Activated CD4-positive, alpha-beta memory T cell treated with anti-CD3 and anti-CD28 coated beads for 36 hours (primary cell): ENCODE measurements at regions not wholly inside any gene's neighbourhood (a gene's known extent, or its start where the extent isn't known, plus 50 kb on each side); places are given as distances from the start of the nearest gene placed in this dataset.

Experiments used
- CTCF ChIA-PET: fragments of 350-600 bp; sonication (Branson Sonifier 250); formaldehyde crosslinking; loops from one replicate; lab custom pipeline; 2021; ENCODE audit warnings: antibody characterized with exemption, inconsistent platforms; lab: Charles Lee
- POLR2A ChIA-PET: fragments of 350-600 bp; sonication (Branson Sonifier 250); formaldehyde crosslinking; loops from one replicate; lab custom pipeline; 2021; ENCODE audit warnings: antibody characterized with exemption; lab: Charles Lee
- DNase-seq: peaks from one replicate; pipeline ENCODE4 v3.0.0-alpha.2; 2020
- H3K27ac Mint-ChIP-seq: one replicate; pipeline ENCODE4 v1.8.0; 2021; ENCODE audit warnings: mixed read lengths
- H3K27me3 Mint-ChIP-seq: one replicate; pipeline ENCODE4 v1.8.0; 2021; ENCODE audit warnings: mixed read lengths
- H3K36me3 Mint-ChIP-seq: one replicate; pipeline ENCODE4 v1.8.0; 2021; ENCODE audit warnings: mixed read lengths
- H3K4me1 Mint-ChIP-seq: one replicate; pipeline ENCODE4 v1.8.0; 2021; ENCODE audit warnings: low read depth, mixed read lengths
- H3K4me3 Mint-ChIP-seq: one replicate; pipeline ENCODE4 v1.8.0; 2021; ENCODE audit warnings: mild to moderate bottlenecking, mixed read lengths
- H3K9me3 Mint-ChIP-seq: one replicate; pipeline ENCODE4 v1.8.0; 2021; ENCODE audit warnings: mixed read lengths
- intact Hi-C: fragments of 100-400 bp; cut with micrococcal nuclease; formaldehyde crosslinking; loops from one replicate; pipeline ENCODE4 v1.15.1; 2023

- ChIA-PET CTCF (no interaction called here), POLR2A (no interaction called here)
- Mint-ChIP-seq H3K27me3 (no peaks in the 10 kb centered on the region), H3K4me1 (no peaks in the 10 kb centered on the region), H3K9me3 (peaks cover 17% of the 10 kb centered on the region), H3K4me3 (no peak overlapping the region), H3K27ac (no peak overlapping the region), H3K36me3 (no peaks in the 10 kb centered on the region)
- no peak for DNase-seq
- intact Hi-C loops, result no loop called here
Observed at GRCh38 chr3:76842216-76842615, 197.7 kb upstream of the ROBO2 start.

GRCh38 chr3:76855451-76855850, 184.4 kb upstream of the ROBO2 start:
- no peaks in the 10 kb centered on the region for H3K4me1 Mint-ChIP-seq
- ChIA-PET POLR2A (no interaction called here), CTCF (no interaction called here)
- peaks cover 13% of the 10 kb centered on the region for H3K9me3 Mint-ChIP-seq
- H3K27ac Mint-ChIP-seq, result no peak overlapping the region
- no peaks in the 10 kb centered on the region for H3K27me3 Mint-ChIP-seq
- intact Hi-C loops, result no loop called here
- no peaks in the 10 kb centered on the region for H3K36me3 Mint-ChIP-seq
- no peak overlapping the region for H3K4me3 Mint-ChIP-seq
- no peak for DNase-seq

GRCh38 chr3:76859596-76859995, 180.3 kb upstream of the ROBO2 start:
- no peak overlapping the region for H3K4me3 Mint-ChIP-seq
- H3K4me1 Mint-ChIP-seq, result no peaks in the 10 kb centered on the region
- intact Hi-C loops, result no loop called here
- ChIA-PET CTCF (no interaction called here), POLR2A (no interaction called here)
- H3K9me3 Mint-ChIP-seq, result peaks cover 21% of the 10 kb centered on the region
- H3K36me3 Mint-ChIP-seq, result no peaks in the 10 kb centered on the region
- H3K27me3 Mint-ChIP-seq, result no peaks in the 10 kb centered on the region
- DNase-seq, result no peak
- H3K27ac Mint-ChIP-seq, result no peak overlapping the region

- POLR2A ChIA-PET, result no interaction called here
- no peak overlapping the region for H3K4me3 Mint-ChIP-seq
- H3K36me3 Mint-ChIP-seq, result no peaks in the 10 kb centered on the region
- no peak overlapping the region for H3K27ac Mint-ChIP-seq
- CTCF ChIA-PET, result no interaction called here
- intact Hi-C loops, result no loop called here
- H3K4me1 Mint-ChIP-seq, result no peaks in the 10 kb centered on the region
- no peak for DNase-seq
- H3K27me3 Mint-ChIP-seq, result no peaks in the 10 kb centered on the region
- H3K9me3 Mint-ChIP-seq, result peaks cover 12% of the 10 kb centered on the region
Observed at GRCh38 chr3:76864355-76864754, 175.5 kb upstream of the ROBO2 start.

DNA sequence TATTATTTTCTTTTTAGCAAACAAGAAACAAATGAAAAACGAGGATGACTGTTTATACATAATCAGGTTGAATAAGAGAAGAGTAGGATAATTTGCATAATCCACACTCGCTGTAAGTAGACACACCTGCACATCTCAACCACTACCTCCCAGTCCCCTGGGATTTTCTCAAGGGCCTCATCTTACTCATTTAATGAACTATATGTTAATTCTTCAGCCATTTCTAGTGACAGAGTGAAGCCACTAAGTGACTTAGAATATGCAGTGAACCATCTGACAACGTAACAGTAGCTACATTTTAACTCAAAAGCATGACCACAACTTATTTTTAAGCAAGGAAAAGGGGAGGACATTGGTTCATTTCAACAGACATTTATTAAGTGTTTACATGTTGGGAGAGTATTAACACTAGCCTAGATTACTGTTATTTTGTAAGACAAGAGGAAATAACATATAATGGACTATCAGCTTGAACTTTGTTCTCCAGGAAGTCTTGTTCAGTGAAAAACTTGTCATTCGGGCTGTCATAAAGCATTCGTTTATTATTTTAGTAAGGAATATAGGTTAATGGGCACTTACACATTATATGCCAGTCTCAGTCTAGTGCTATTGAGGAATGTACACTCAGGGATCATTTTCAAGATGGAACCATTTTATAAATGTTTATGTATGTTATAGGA, 173.0 kb upstream of the ROBO2 start:
- CTCF ChIA-PET, result no interaction called here
- no peaks in the 10 kb centered on the region for H3K27me3 Mint-ChIP-seq
- POLR2A ChIA-PET, result no interaction called here
- no peak for DNase-seq
- intact Hi-C loops, result no loop called here
- H3K9me3 Mint-ChIP-seq, result peaks cover 18% of the 10 kb centered on the region
- H3K36me3 Mint-ChIP-seq, result no peaks in the 10 kb centered on the region
- H3K4me3 Mint-ChIP-seq, result no peak overlapping the region
- no peak overlapping the region for H3K27ac Mint-ChIP-seq
- no peaks in the 10 kb centered on the region for H3K4me1 Mint-ChIP-seq

DNA sequence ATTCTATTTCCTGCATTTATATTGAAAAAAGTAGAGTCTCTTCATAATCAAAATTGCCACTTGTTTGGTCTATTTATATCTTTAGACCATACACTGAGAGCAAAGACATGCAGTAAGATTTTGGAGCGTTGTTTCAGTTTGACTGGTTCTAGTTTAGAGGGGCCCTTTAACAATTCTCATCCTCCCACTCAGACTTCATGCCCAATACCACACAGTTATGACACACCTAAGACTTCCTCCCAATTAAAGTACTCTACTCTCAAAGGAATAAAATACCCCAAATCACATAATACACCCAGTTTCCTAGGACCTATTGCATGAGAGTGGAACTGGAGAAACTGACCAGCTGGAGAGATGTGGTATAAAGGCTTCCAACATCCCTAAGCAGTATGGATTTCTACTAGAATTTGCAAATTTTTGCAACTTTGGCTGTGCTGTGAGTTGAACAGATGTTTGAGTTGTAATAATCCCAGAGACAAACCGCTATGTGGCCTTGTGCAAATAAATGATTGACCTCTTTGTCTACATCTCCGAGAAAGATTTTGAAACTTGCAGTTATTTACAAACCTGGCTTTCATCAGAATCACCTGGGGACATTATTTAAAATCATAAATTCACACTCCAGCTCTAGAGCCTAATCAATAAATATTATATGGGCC, 170.0 kb upstream of the ROBO2 start:
- no peaks in the 10 kb centered on the region for H3K36me3 Mint-ChIP-seq
- ChIA-PET CTCF (no interaction called here), POLR2A (no interaction called here)
- DNase-seq, result no peak
- H3K4me3 Mint-ChIP-seq, result no peak overlapping the region
- peaks cover 18% of the 10 kb centered on the region for H3K9me3 Mint-ChIP-seq
- no peaks in the 10 kb centered on the region for H3K27me3 Mint-ChIP-seq
- H3K4me1 Mint-ChIP-seq, result no peaks in the 10 kb centered on the region
- intact Hi-C loops, result no loop called here
- H3K27ac Mint-ChIP-seq, result no peak overlapping the region

- intact Hi-C loops, result no loop called here
- no peak for DNase-seq
- no peaks in the 10 kb centered on the region for H3K4me1 Mint-ChIP-seq
- ChIA-PET POLR2A (no interaction called here), CTCF (no interaction called here)
- no peaks in the 10 kb centered on the region for H3K27me3 Mint-ChIP-seq
- no peak overlapping the region for H3K4me3 Mint-ChIP-seq
- no peak overlapping the region for H3K27ac Mint-ChIP-seq
- H3K9me3 Mint-ChIP-seq, result peaks cover 16% of the 10 kb centered on the region
- no peaks in the 10 kb centered on the region for H3K36me3 Mint-ChIP-seq
Observed at GRCh38 chr3:76871655-76872054, 168.2 kb upstream of the ROBO2 start.

DNA sequence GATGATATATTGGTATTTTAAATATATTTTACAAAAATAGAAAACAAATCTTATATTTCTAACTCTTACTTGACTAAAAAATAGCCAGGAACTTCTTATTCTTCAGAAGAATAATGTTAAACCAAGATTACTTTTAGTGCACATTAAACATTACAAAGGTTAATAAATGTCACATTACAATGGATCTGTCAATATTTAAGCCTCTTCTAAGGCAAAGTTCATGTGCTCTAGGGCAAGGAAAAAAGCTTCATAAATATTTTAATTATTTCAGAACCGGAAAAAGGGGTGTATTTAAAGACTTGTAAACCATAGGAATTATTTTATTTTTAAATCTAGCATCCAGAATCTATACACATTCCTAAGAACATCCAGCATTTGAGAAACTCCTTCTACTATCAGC, 166.9 kb upstream of the ROBO2 start:
- ChIA-PET CTCF (no interaction called here), POLR2A (no interaction called here)
- Mint-ChIP-seq H3K27ac (no peak overlapping the region), H3K9me3 (peaks cover 20% of the 10 kb centered on the region), H3K36me3 (no peaks in the 10 kb centered on the region), H3K4me3 (no peak overlapping the region), H3K27me3 (no peaks in the 10 kb centered on the region), H3K4me1 (no peaks in the 10 kb centered on the region)
- DNase-seq, result no peak
- intact Hi-C loops, result no loop called here

GRCh38 chr3:76873532-76874242, 166.2 kb upstream of the ROBO2 start:
- H3K4me1 Mint-ChIP-seq, result no peaks in the 10 kb centered on the region
- H3K27ac Mint-ChIP-seq, result no peak overlapping the region
- intact Hi-C loops, result no loop called here
- no peaks in the 10 kb centered on the region for H3K36me3 Mint-ChIP-seq
- DNase-seq, result no peak
- CTCF ChIA-PET, result no interaction called here
- POLR2A ChIA-PET, result interaction anchor here (0.7 kb wide), 1 partner anchor 23 kb away, joined by 6 read pairs; no protein-coding TSS in a partner anchor
- H3K27me3 Mint-ChIP-seq, result no peaks in the 10 kb centered on the region
- no peak overlapping the region for H3K4me3 Mint-ChIP-seq
- peaks cover 20% of the 10 kb centered on the region for H3K9me3 Mint-ChIP-seq

GRCh38 chr3:76879959-76880358, 159.9 kb upstream of the ROBO2 start:
- no peak for DNase-seq
- no peak overlapping the region for H3K4me3 Mint-ChIP-seq
- ChIA-PET POLR2A (no interaction called here), CTCF (no interaction called here)
- H3K27ac Mint-ChIP-seq, result no peak overlapping the region
- intact Hi-C loops, result no loop called here
- H3K27me3 Mint-ChIP-seq, result no peaks in the 10 kb centered on the region
- H3K4me1 Mint-ChIP-seq, result no peaks in the 10 kb centered on the region
- peaks cover 9% of the 10 kb centered on the region for H3K9me3 Mint-ChIP-seq
- no peaks in the 10 kb centered on the region for H3K36me3 Mint-ChIP-seq

- CTCF ChIA-PET, result no interaction called here
- Mint-ChIP-seq H3K4me3 (no peak overlapping the region), H3K27ac (no peak overlapping the region), H3K27me3 (no peaks in the 10 kb centered on the region), H3K36me3 (no peaks in the 10 kb centered on the region), H3K4me1 (no peaks in the 10 kb centered on the region), H3K9me3 (peaks cover 19% of the 10 kb centered on the region)
- no peak for DNase-seq
- intact Hi-C loops, result no loop called here
- POLR2A ChIA-PET, result no interaction called here
Observed at GRCh38 chr3:76886761-76887500, 153.0 kb upstream of the ROBO2 start.

DNA sequence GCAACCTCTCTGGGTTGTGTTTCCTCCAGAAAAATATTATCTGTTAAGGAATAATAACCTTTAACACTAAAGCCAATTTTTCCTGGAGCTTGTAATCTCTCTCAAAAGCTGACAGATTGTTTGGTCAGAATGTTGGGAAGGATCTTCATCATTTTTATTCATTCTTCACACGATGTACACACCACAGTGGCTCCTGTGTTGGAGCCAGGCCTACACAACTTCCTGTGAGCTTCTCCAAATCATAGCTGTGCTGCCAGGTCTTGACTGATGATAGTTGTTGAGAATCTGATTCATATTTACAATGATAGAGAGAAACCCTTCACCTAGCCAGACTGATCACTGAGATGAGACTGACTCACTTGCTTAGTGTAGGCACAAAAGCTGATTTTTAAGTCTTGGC, 151.0 kb upstream of the ROBO2 start:
- CTCF ChIA-PET, result no interaction called here
- Mint-ChIP-seq H3K27ac (no peak overlapping the region), H3K36me3 (no peaks in the 10 kb centered on the region), H3K4me1 (no peaks in the 10 kb centered on the region), H3K27me3 (no peaks in the 10 kb centered on the region), H3K9me3 (peaks cover 18% of the 10 kb centered on the region), H3K4me3 (no peak overlapping the region)
- intact Hi-C loops, result no loop called here
- DNase-seq, result no peak
- POLR2A ChIA-PET, result no interaction called here
